ENCODE measurements at regions not wholly inside any gene's neighbourhood (a gene's known extent, or its start where the extent isn't known, plus 50 kb on each side); places are given as distances from the start of the nearest gene placed in this dataset.
"Not testable (repeated sequence)": the region's sequence is repeated elsewhere in the genome, so short reads cannot be mapped to it uniquely, and the experiment has no call there.

- DNase-seq (ENCODE audit: low spot score in 2 of 2) (peak in 1 of 2 donors; percentile 54), ATAC-seq (peak; percentile 89)
- not testable (repeated sequence) for H3K9me3 Mint-ChIP-seq, H3K27ac Mint-ChIP-seq, H3K36me3 Mint-ChIP-seq, H3K4me1 Mint-ChIP-seq
- peak overlapping the region; percentile 36 for H3K4me3 Mint-ChIP-seq
These were observed 205.2 kb upstream of the PLGLB2 start for GRCh38 chr2:87542599-87543174.

- H3K9me3 Mint-ChIP-seq; H3K36me3 Mint-ChIP-seq; H3K27ac Mint-ChIP-seq; DNase-seq (ENCODE audit: low spot score in 2 of 2); H3K4me3 Mint-ChIP-seq; H3K4me1 Mint-ChIP-seq: not testable (repeated sequence)
- ATAC-seq: peak; percentile 35
These were observed 204.1 kb upstream of the PLGLB2 start for GRCh38 chr2:87543797-87544196.

- not testable (repeated sequence) for H3K27ac Mint-ChIP-seq, H3K4me3 Mint-ChIP-seq
These were observed 200.8 kb upstream of the PLGLB2 start for GRCh38 chr2:87547106-87547505.

GRCh38 chr2:87547966-87548365 lies 199.9 kb upstream of the PLGLB2 start:
- ATAC-seq: peak; percentile 89
- H3K4me3 Mint-ChIP-seq; H3K4me1 Mint-ChIP-seq; H3K27ac Mint-ChIP-seq; H3K36me3 Mint-ChIP-seq; H3K9me3 Mint-ChIP-seq; DNase-seq (ENCODE audit: low spot score in 2 of 2): not testable (repeated sequence)

More at GRCh38 chr2:87547106-87547505, 200.8 kb upstream of the PLGLB2 start:
- not testable (repeated sequence) for DNase-seq (ENCODE audit: low spot score in 2 of 2); H3K4me1 Mint-ChIP-seq; ATAC-seq; H3K9me3 Mint-ChIP-seq; H3K36me3 Mint-ChIP-seq

- H3K27ac Mint-ChIP-seq: peak overlapping the region; percentile 53
- ATAC-seq: peak; percentile 85
- peak in 1 of 2 donors; percentile 49 for DNase-seq (ENCODE audit: low spot score in 2 of 2)
- peak overlapping the region; percentile 35 for H3K4me3 Mint-ChIP-seq
- H3K9me3 Mint-ChIP-seq, H3K36me3 Mint-ChIP-seq, H3K4me1 Mint-ChIP-seq: not testable (repeated sequence)
These were observed 199.0 kb upstream of the PLGLB2 start for GRCh38 chr2:87548681-87549536.

GRCh38 chr2:87549561-87550202 lies 198.2 kb upstream of the PLGLB2 start:
- peak; percentile 22 for ATAC-seq
- H3K9me3 Mint-ChIP-seq; H3K4me1 Mint-ChIP-seq; H3K27ac Mint-ChIP-seq; H3K36me3 Mint-ChIP-seq; H3K4me3 Mint-ChIP-seq; DNase-seq (ENCODE audit: low spot score in 2 of 2): not testable (repeated sequence)

GRCh38 chr2:87554678-87555077 lies 193.2 kb upstream of the PLGLB2 start:
- not testable (repeated sequence) for H3K4me1 Mint-ChIP-seq; H3K9me3 Mint-ChIP-seq; H3K36me3 Mint-ChIP-seq; H3K4me3 Mint-ChIP-seq; DNase-seq (ENCODE audit: low spot score in 2 of 2); H3K27ac Mint-ChIP-seq
- peak; percentile 63 for ATAC-seq

GRCh38 chr2:87555082-87555481 lies 192.8 kb upstream of the PLGLB2 start:
- not testable (repeated sequence) for H3K36me3 Mint-ChIP-seq; H3K4me3 Mint-ChIP-seq; H3K27ac Mint-ChIP-seq; H3K4me1 Mint-ChIP-seq; H3K9me3 Mint-ChIP-seq; DNase-seq (ENCODE audit: low spot score in 2 of 2)
- ATAC-seq: peak; percentile 45

- not testable (repeated sequence) for H3K27ac Mint-ChIP-seq, H3K4me1 Mint-ChIP-seq, H3K36me3 Mint-ChIP-seq, H3K9me3 Mint-ChIP-seq, H3K4me3 Mint-ChIP-seq, ATAC-seq
- DNase-seq (ENCODE audit: low spot score in 2 of 2): peak in 1 of 2 donors; percentile 13
These were observed 188.9 kb upstream of the PLGLB2 start for GRCh38 chr2:87559001-87559400.

GRCh38 chr2:87559735-87560134 lies 188.2 kb upstream of the PLGLB2 start:
- not testable (repeated sequence) for H3K4me1 Mint-ChIP-seq; ATAC-seq; H3K36me3 Mint-ChIP-seq; H3K4me3 Mint-ChIP-seq; H3K27ac Mint-ChIP-seq; H3K9me3 Mint-ChIP-seq; DNase-seq (ENCODE audit: low spot score in 2 of 2)

GRCh38 chr2:87565116-87565515 lies 182.8 kb upstream of the PLGLB2 start:
- not testable (repeated sequence) for H3K27ac Mint-ChIP-seq; H3K4me3 Mint-ChIP-seq; ATAC-seq; DNase-seq (ENCODE audit: low spot score in 2 of 2); H3K9me3 Mint-ChIP-seq; H3K36me3 Mint-ChIP-seq
- peaks cover 11% of the 10 kb centered on the region for H3K4me1 Mint-ChIP-seq

- not testable (repeated sequence) for H3K4me3 Mint-ChIP-seq; H3K27ac Mint-ChIP-seq; DNase-seq (ENCODE audit: low spot score in 2 of 2); H3K9me3 Mint-ChIP-seq; ATAC-seq; H3K36me3 Mint-ChIP-seq
- peaks cover 11% of the 10 kb centered on the region for H3K4me1 Mint-ChIP-seq
These were observed 181.4 kb upstream of the PLGLB2 start for GRCh38 chr2:87566531-87566930.

GRCh38 chr2:87567093-87567492 lies 180.8 kb upstream of the PLGLB2 start:
- not testable (repeated sequence) for H3K27ac Mint-ChIP-seq; H3K4me3 Mint-ChIP-seq; DNase-seq (ENCODE audit: low spot score in 2 of 2); ATAC-seq; H3K36me3 Mint-ChIP-seq; H3K9me3 Mint-ChIP-seq
- peaks cover 11% of the 10 kb centered on the region for H3K4me1 Mint-ChIP-seq

GRCh38 chr2:87567912-87568311 lies 180.0 kb upstream of the PLGLB2 start:
- H3K27ac Mint-ChIP-seq, H3K4me3 Mint-ChIP-seq: not testable (repeated sequence)

GRCh38 chr2:87568554-87569278 lies 179.2 kb upstream of the PLGLB2 start:
- H3K27ac Mint-ChIP-seq; DNase-seq (ENCODE audit: low spot score in 2 of 2); H3K9me3 Mint-ChIP-seq; H3K4me3 Mint-ChIP-seq; H3K36me3 Mint-ChIP-seq: not testable (repeated sequence)
- peaks cover 11% of the 10 kb centered on the region for H3K4me1 Mint-ChIP-seq
- peak; percentile 53 for ATAC-seq

More at GRCh38 chr2:87567912-87568311, 180.0 kb upstream of the PLGLB2 start:
- not testable (repeated sequence) for ATAC-seq; H3K9me3 Mint-ChIP-seq; H3K36me3 Mint-ChIP-seq; DNase-seq (ENCODE audit: low spot score in 2 of 2)
- H3K4me1 Mint-ChIP-seq: peaks cover 11% of the 10 kb centered on the region

All from stimulated activated effector memory CD8-positive, alpha-beta T cell treated with anti-CD3 and anti-CD28 coated beads, Interleukin-12 subunit alpha, Interleukin-12 subunit beta, amount 100 ng/mL, for 72 hours (primary cell).